GM23338 (cell line): ENCODE measurements at regions not wholly inside any gene's neighbourhood (a gene's known extent, or its start where the extent isn't known, plus 50 kb on each side); places are given as distances from the start of the nearest gene placed in this dataset.
"Not testable (repeated sequence)": the region's sequence is repeated elsewhere in the genome, so short reads cannot be mapped to it uniquely, and the experiment has no call there.

ENCODE experiments used
- ATAC-seq: fragments of 200-7000 bp; cut with Tn5 transposase; 3 replicates; pipeline ENCODE4 v1.9.1; 2020
- DNase-seq: peaks from one replicate; pipeline ENCODE4 v3.0.0-alpha.2; 2015; ENCODE audit warnings: low spot score
- H2AFZ ChIP-seq: fragments of 200-600 bp; sonication (generic); 2 replicates; pipeline ENCODE4 v1.8.0; 2016; ENCODE audit warnings: antibody characterized with exemption, mild to moderate bottlenecking, moderate library complexity
- H3F3A ChIP-seq: fragments of 200-600 bp; sonication (generic); replicated peaks from 2 replicates; pipeline ENCODE4 v1.8.0; 2017; ENCODE audit warnings: antibody characterized with exemption, mixed run types, low read depth
- H3K27ac ChIP-seq: fragments of 200-600 bp; sonication (generic); 2 replicates; pipeline ENCODE4 v1.6.1; 2016; ENCODE audit warnings: low read depth
- H3K27me3 ChIP-seq: fragments of 200-600 bp; sonication (generic); 2 replicates; pipeline ENCODE4 v1.8.0; 2016; ENCODE audit warnings: mild to moderate bottlenecking, mixed run types, moderate library complexity; ENCODE audit not compliant: insufficient read depth
- H3K36me3 ChIP-seq: fragments of 200-600 bp; sonication (generic); 2 replicates; pipeline ENCODE4 v1.8.0; 2016; ENCODE audit warnings: mild to moderate bottlenecking; ENCODE audit not compliant: insufficient read depth
- H3K4me1 ChIP-seq: fragments of 200-600 bp; sonication (generic); 2 replicates; pipeline ENCODE4 v1.8.0; 2016; ENCODE audit warnings: mild to moderate bottlenecking, moderate library complexity; ENCODE audit not compliant: insufficient read depth
- H3K4me2 ChIP-seq: fragments of 200-600 bp; sonication (generic); 2 replicates; pipeline ENCODE4 v1.7.1; 2017; ENCODE audit warnings: mixed run types
- H3K4me3 ChIP-seq: fragments of 200-600 bp; sonication (generic); 2 replicates; pipeline ENCODE4 v1.6.1; 2016; ENCODE audit warnings: mixed run types
- H3K79me2 ChIP-seq: fragments of 200-600 bp; sonication (generic); replicated peaks from 2 replicates; pipeline ENCODE4 v1.8.0; 2017; ENCODE audit warnings: mild to moderate bottlenecking; ENCODE audit not compliant: insufficient read depth
- H3K9me2 ChIP-seq: fragments of 200-600 bp; sonication (generic); 2 replicates; pipeline ENCODE4 v1.8.0; 2017; ENCODE audit not compliant: insufficient read depth
- H4K20me1 ChIP-seq: fragments of 200-600 bp; sonication (generic); replicated peaks from 2 replicates; pipeline ENCODE4 v1.8.0; 2017; ENCODE audit warnings: mild to moderate bottlenecking; ENCODE audit not compliant: insufficient read depth
- H3K27ac Mint-ChIP-seq: 2 replicates; pipeline ENCODE4 v1.8.0; 2020; ENCODE audit warnings: inconsistent platforms, mild to moderate bottlenecking, moderate library complexity, mixed read lengths
- H3K27me3 Mint-ChIP-seq: 3 replicates; pipeline ENCODE4 v1.8.0; 2022; ENCODE audit warnings: low read depth, mild to moderate bottlenecking, moderate library complexity, mixed read lengths, inconsistent platforms; ENCODE audit not compliant: insufficient read depth, poor library complexity
- H3K36me3 Mint-ChIP-seq: 3 replicates; pipeline ENCODE4 v1.8.0; 2021; ENCODE audit warnings: low read depth, mild to moderate bottlenecking, inconsistent platforms, moderate library complexity, mixed read lengths
- H3K4me1 Mint-ChIP-seq: 3 replicates; pipeline ENCODE4 v1.8.0; 2020; ENCODE audit warnings: mild to moderate bottlenecking, inconsistent platforms, mixed read lengths
- H3K4me3 Mint-ChIP-seq: 3 replicates; pipeline ENCODE4 v1.8.0; 2021; ENCODE audit warnings: moderate library complexity, mild to moderate bottlenecking, inconsistent platforms, mixed read lengths
- H3K9me3 Mint-ChIP-seq: 3 replicates; pipeline ENCODE4 v1.8.0; 2020; ENCODE audit warnings: moderate library complexity, mild to moderate bottlenecking, inconsistent platforms, mixed read lengths

DNA sequence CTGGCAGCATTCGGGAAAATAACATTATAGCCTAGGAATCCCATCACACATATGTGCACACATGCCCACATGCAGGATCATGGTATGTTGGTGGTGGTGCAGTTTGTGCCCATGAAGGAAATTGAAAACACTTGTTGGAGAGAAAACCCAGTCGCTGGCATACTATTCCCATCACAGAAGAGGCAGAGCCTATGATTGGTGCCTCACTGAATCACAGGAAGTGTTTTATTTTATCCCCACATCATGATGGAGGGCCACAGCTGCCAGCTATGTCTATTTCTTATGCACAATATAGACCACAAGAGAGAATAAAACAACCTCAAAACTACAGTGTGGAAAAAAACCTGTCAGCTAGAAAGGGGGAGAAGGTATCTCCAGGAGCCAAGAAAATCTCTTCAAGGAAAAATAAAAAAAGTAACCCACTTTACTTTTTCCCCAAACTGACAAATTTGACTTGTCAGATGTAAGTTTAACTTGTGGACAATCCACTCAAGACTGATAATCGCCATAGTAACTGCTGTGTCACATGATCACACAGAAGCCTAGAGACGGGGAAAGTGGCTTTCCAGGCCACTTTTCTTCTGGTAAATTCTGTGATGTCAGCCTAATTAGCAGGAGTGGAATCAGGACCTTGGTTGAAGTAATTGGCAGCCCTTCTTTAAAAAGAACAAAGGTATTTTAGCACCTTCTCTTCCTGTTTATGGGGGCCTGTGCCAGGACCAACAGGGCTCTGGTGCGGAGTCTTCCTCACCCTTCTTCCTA lies 100.0 kb upstream of the PLGLB2 start:
- DNase-seq = not testable (repeated sequence)

DNA sequence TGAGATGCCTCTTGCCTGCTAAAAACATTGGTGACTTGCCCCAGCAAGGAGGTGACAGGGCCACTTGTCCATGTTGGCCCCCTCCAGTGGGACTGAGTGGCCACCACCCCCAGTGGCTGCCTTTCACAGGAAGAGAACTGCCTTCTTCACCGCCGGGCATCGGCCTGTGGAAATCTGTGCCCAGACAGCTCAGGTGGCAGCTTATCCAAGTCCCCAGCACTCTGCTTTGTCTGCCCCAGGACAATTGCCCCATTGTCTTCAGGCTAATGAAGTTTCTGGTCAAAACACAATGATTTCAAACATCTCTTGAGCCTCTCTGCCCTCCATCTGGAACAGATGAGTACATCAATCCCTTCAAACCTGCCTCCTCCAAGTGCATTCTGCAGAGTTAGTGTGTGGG lies 99.1 kb upstream of the PLGLB2 start:
- not testable (repeated sequence) for H3K27ac ChIP-seq, H3K36me3 ChIP-seq, H2AFZ ChIP-seq, H3K9me2 ChIP-seq, H3K27ac Mint-ChIP-seq, H3K4me1 Mint-ChIP-seq, H3K4me3 ChIP-seq, H3K4me1 ChIP-seq, H3K27me3 Mint-ChIP-seq, H4K20me1 ChIP-seq, H3K4me3 Mint-ChIP-seq, DNase-seq, H3K79me2 ChIP-seq, H3F3A ChIP-seq, H3K9me3 Mint-ChIP-seq, ATAC-seq, H3K36me3 Mint-ChIP-seq, H3K27me3 ChIP-seq, H3K4me2 ChIP-seq

More for the DNA sequence above, 100.0 kb upstream of the PLGLB2 start:
- not testable (repeated sequence) for H3K27me3 ChIP-seq, H3K4me1 Mint-ChIP-seq, H2AFZ ChIP-seq, ATAC-seq, H3K9me2 ChIP-seq, H3K36me3 ChIP-seq, H3K36me3 Mint-ChIP-seq, H4K20me1 ChIP-seq, H3K4me3 ChIP-seq, H3K4me1 ChIP-seq, H3K9me3 Mint-ChIP-seq, H3K27ac Mint-ChIP-seq, H3K4me3 Mint-ChIP-seq, H3K27ac ChIP-seq, H3K79me2 ChIP-seq, H3K27me3 Mint-ChIP-seq, H3K4me2 ChIP-seq, H3F3A ChIP-seq

DNA sequence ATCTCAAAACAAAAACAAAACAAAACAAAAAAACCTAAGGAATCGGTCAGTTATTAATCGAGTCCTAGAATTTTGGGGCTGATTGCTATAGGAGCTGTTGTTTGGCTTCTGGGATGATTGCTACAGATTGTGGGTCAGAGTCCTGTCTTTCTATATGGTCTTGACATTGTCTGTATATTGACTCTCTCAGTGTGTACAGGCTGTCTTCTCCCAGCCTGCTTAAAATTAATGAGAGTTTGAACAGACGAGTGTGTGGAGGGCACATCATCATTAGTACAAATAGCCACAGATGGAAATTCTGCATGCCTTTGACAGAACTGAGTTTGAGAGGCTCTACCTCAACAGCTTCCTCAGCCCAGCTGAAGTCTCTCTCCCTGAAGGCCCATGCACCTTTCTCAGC lies 98.0 kb upstream of the PLGLB2 start:
- ATAC-seq, H3K27ac ChIP-seq, H4K20me1 ChIP-seq, H3K36me3 Mint-ChIP-seq, H3K36me3 ChIP-seq, H3K9me2 ChIP-seq, H3K27ac Mint-ChIP-seq, H3K4me1 ChIP-seq, H3K4me1 Mint-ChIP-seq, H3K27me3 ChIP-seq, H3K27me3 Mint-ChIP-seq, H3F3A ChIP-seq, H3K4me2 ChIP-seq, H3K9me3 Mint-ChIP-seq, H3K4me3 Mint-ChIP-seq, DNase-seq, H3K4me3 ChIP-seq, H2AFZ ChIP-seq, H3K79me2 ChIP-seq: not testable (repeated sequence)

DNA sequence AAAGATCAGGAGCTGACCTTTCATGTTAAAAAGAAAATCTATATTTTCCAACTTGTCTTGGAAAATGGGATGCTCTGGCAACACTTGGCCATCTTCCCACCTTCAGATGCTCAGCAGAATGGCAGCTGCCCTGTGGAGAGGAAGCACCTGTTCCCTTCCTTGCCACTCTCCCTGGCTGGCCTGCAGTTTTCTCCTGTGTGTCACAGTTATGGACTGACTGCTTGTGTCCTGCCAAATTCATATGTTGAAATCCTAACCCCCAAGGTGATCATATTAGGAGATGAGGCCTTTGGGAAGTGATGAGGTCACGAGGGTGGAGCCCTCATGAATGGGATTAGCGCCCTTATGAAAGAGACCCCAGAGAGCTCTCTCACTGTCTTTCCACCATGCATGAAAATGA lies 97.0 kb upstream of the PLGLB2 start:
- H3K79me2 ChIP-seq, H3K27ac Mint-ChIP-seq, H3K9me2 ChIP-seq, H3K4me3 Mint-ChIP-seq, H3K27ac ChIP-seq, H3K4me3 ChIP-seq, H3K4me1 ChIP-seq, H3K27me3 Mint-ChIP-seq, H2AFZ ChIP-seq, H3K27me3 ChIP-seq, DNase-seq, H4K20me1 ChIP-seq, H3K4me1 Mint-ChIP-seq, H3K4me2 ChIP-seq, H3K36me3 ChIP-seq, ATAC-seq, H3F3A ChIP-seq, H3K36me3 Mint-ChIP-seq, H3K9me3 Mint-ChIP-seq: not testable (repeated sequence)

DNA sequence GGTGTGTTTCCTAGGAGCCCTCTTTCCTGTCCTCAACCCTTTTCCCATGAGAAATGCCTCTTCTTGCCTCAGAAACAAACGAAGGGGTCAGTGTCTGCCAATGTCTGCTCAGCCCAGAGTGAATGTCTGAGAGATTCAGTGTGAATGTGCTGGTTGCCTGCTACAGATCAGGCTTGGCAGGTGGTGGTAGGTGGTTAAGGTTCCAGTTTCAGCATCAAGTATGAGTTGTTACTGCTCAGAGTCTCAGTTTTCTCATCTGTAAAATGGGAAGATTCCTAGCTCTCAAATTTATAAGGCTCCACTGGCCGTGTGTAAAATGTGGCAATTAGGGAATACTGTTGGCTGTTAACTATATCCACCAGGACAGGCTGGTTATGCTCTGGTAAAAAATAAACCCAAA lies 96.3 kb upstream of the PLGLB2 start:
- not testable (repeated sequence) for H2AFZ ChIP-seq, H3K27me3 ChIP-seq, H3K36me3 Mint-ChIP-seq, H3K4me1 ChIP-seq, H3K27ac ChIP-seq, H3K4me2 ChIP-seq, H4K20me1 ChIP-seq, H3K36me3 ChIP-seq, H3K4me1 Mint-ChIP-seq, H3K79me2 ChIP-seq, H3K4me3 Mint-ChIP-seq, H3K27ac Mint-ChIP-seq, H3K27me3 Mint-ChIP-seq, DNase-seq, H3K9me2 ChIP-seq, H3F3A ChIP-seq, H3K4me3 ChIP-seq, H3K9me3 Mint-ChIP-seq, ATAC-seq

DNA sequence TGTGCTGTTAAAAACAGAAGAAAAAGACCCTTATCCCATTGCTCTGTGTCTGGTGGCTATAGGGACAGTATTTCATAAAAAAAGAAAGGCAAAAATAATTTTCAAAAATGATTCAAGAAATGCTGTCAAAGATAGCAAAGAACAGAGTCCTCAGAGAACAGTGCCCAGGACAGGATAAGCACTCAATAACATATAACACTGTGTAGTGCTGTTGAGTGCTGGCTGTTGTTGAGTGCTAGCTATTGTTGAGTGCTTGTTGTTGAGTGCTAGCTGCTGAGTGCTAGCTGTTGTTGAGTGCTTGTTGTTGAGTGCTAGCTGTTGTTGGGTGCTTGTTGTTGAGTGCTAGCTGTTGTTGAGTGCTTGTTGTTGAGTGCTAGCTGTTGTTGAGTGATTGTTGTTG lies 94.5 kb upstream of the PLGLB2 start:
- H3K4me3 Mint-ChIP-seq, ATAC-seq, H3K36me3 ChIP-seq, H4K20me1 ChIP-seq, DNase-seq, H3K4me1 Mint-ChIP-seq, H3K36me3 Mint-ChIP-seq, H3K79me2 ChIP-seq, H3K27me3 ChIP-seq, H3K27me3 Mint-ChIP-seq, H2AFZ ChIP-seq, H3K9me3 Mint-ChIP-seq, H3K27ac Mint-ChIP-seq, H3K27ac ChIP-seq, H3K9me2 ChIP-seq, H3K4me1 ChIP-seq, H3K4me2 ChIP-seq, H3K4me3 ChIP-seq, H3F3A ChIP-seq: not testable (repeated sequence)
